RWPE1 (cell line): ENCODE measurements at regions not wholly inside any gene's neighbourhood (a gene's known extent, or its start where the extent isn't known, plus 50 kb on each side); places are given as distances from the start of the nearest gene placed in this dataset.

ENCODE experiments used
- CTCF ChIA-PET: fragments of 350-600 bp; sonication (Branson Sonifier 250); formaldehyde crosslinking; extraction: SDS; loops from one replicate; lab custom pipeline; 2021; lab: Yijun Ruan, JAX
- POLR2A ChIA-PET: fragments of 400-600 bp; formaldehyde crosslinking; extraction: SDS; loops from one replicate; lab custom pipeline; 2020; ENCODE audit warnings: antibody characterized with exemption; ENCODE audit not compliant: low non-redundant PET; lab: Yijun Ruan, JAX
- DNase-seq: peaks from one replicate; pipeline ENCODE4 v3.0.0; 2012; ENCODE audit warnings: low spot score
- H3K27ac ChIP-seq: fragments of 450-650 bp; 2 replicates; pipeline ENCODE4 v1.5.1; 2017
- CTCF ChIP-seq: fragments of 450-650 bp; conservative IDR thresholded peaks from 2 replicates; pipeline ENCODE4 v1.5.1; 2017; ENCODE audit warnings: low read depth, mild to moderate bottlenecking

- DNase-seq: no peak
- TF ChIP-seq CTCF: no peak
- H3K27ac ChIP-seq: no peak overlapping the region
- CTCF ChIA-PET: no interaction called here
- POLR2A ChIA-PET: no interaction called here
Measured at GRCh38 chr7:98679741-98680140, 62.7 kb downstream of the NPTX2 start.

GRCh38 chr7:98681511-98681910 lies 64.4 kb downstream of the NPTX2 start:
- ChIA-PET CTCF (no interaction called here), POLR2A (no interaction called here)
- DNase-seq: no peak
- no peak for TF ChIP-seq CTCF
- no peak overlapping the region for H3K27ac ChIP-seq

DNA sequence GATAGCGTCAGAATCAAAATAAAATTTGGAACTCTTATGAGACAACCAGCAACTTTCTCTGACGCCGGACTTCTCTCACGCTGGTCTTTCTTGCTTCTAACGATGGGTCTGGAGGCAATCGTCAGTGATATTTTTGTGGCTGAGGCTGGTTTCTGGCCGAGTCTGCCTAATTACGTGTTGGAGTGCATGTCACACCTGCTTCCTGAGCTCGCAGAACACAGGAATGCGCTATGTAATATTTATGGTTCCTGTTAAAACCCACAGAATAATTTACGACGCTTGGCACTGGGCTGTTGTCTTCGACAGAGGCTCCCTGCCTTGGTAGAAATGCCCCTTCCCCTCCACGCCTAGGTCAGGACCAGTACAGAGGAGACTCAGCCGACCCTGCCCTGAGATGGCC lies 64.9 kb downstream of the NPTX2 start:
- ChIA-PET POLR2A (no interaction called here), CTCF (no interaction called here)
- TF ChIP-seq CTCF: no peak
- H3K27ac ChIP-seq: no peak overlapping the region
- no peak for DNase-seq

- ChIA-PET CTCF (no interaction called here), POLR2A (no interaction called here)
- no peak for DNase-seq
- no peak overlapping the region for H3K27ac ChIP-seq
- no peak for TF ChIP-seq CTCF
Measured at GRCh38 chr7:98683514-98683913, 66.4 kb downstream of the NPTX2 start.

GRCh38 chr7:98685541-98685940 lies 68.5 kb downstream of the NPTX2 start:
- no peak for DNase-seq
- no peak for TF ChIP-seq CTCF
- H3K27ac ChIP-seq: no peak overlapping the region
- CTCF ChIA-PET: interaction anchor here (0.7 kb wide), 1 partner anchor 68 kb away, joined by 3 read pairs; the partner anchor contains the start of gene NPTX2
- POLR2A ChIA-PET: no interaction called here

GRCh38 chr7:98686466-98687080 lies 69.5 kb downstream of the NPTX2 start:
- H3K27ac ChIP-seq: no peak overlapping the region
- POLR2A ChIA-PET: no interaction called here
- CTCF ChIA-PET: no interaction called here
- DNase-seq: no peak
- TF ChIP-seq CTCF: no peak
